Activated T-cell treated with anti-CD3 and anti-CD28 coated beads, Interleukin-2, amount 50 U/mL, for 48 hours (primary cell): ENCODE measurements at regions not wholly inside any gene's neighbourhood (a gene's known extent, or its start where the extent isn't known, plus 50 kb on each side); places are given as distances from the start of the nearest gene placed in this dataset.

Experiments
- DNase-seq, 2 experiments: peaks; one replicate each; pipeline ENCODE4 v3.0.0-alpha.2; 2020

DNA sequence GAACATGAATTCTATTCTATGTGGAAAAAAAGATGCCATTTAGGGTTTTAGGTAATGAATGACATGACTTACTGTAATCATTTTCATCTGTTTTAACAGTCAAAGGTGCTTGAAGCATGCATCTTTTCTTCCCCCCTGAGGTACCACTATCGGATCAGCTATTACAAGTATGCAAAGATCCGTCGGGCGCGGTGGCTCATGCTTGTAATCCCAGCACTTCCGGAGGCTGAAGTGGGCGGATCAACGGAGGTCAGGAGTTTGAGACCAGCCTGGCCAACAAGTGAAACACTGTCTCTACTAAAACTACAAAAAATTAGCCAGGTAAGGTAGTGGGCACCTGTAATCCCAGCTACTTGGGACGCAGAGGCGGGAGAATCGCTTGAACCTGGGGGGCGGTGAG is 241.3 kb downstream of the ARAP2 start:
- no peak for DNase-seq

DNA sequence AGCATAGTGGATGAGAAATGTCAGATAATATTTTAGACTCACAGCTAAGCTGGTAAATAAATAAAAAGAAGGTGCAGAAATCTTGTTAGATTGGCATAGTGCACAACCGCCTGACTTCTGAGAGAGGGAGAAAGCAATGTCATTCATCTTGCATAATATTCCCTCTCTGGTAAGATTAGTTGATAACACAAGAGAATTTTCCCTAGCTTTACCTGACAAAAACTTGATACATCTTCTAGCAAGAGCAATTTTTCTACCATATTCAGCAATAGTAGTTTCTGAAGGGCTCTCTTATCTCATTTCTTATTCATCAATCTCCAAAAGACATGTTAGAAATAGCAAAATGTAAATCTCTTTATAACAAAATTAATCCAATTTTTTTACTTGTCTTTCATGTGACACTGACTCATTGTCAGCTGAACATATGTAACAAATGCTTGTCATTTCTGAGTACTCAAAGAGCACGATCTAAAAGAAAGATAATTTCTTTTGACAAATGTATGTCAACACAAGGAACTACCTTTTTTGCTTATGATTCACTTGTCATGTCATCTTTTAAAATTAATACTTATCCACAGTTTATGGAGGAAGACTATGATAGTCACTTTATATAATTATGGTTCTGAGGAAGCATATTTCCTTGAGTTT is 240.0 kb downstream of the ARAP2 start:
- DNase-seq = no peak

DNA sequence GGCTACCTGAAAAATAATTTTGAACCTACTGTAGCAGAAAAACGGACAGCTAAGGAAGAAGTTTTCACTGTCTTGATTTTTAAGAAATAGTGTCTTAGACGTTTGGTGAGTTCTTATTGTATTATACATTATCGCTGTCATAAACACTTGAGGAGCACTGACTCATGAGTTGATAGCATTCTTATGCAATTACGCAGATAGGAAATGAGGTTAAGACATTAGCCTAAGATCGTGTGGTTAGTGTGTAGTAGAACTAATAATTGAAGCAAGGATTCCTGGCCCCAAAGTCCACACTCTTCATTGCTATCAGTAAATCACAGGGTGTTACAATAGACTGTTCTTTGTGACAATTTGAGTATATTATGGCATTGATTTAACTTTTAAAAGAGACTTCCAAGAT is 238.1 kb downstream of the ARAP2 start:
- no peak for DNase-seq

DNA sequence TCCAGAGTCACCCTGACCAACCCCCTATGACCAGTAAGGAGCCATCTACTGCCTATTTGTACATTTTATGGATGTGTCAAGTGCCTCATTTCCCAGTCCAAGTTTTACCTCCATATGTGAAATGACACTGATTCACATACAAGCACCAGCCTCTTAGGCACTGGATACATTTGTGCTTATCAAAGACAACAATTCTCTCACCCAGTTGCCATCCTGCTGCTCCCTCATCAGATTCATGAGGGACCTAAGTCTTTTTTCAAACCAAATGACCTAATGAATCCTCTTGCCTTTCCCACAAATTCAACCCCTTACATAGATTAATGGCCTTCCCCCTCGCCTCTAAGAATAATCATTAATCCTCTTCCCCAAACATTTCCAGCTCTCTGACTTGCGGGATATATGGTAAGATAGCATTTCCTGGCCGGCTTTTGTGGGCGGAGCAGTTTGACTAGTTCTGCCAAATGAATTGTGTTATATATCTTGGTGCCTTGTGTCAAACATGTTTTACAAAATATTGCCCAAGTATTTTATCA is 233.9 kb downstream of the ARAP2 start:
- DNase-seq = no peak

DNA sequence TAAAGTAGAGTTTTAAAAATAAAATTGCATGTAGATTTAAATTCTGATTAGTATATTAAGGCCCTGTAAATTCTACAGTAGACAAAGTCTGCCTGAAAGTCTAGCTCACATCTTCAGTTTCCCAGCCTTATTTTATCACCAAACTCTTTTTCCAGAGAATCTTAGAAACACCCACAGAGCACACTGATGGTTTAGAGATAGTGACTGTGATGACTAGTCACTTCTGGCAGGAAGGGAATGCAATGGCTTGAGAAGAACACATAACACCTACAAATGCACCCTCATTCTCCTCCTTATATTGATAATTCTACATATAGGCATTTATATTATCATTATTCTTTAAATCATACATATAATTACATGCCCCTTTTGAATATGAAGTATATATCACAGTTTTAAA is 232.9 kb downstream of the ARAP2 start:
- DNase-seq = no peak

DNA sequence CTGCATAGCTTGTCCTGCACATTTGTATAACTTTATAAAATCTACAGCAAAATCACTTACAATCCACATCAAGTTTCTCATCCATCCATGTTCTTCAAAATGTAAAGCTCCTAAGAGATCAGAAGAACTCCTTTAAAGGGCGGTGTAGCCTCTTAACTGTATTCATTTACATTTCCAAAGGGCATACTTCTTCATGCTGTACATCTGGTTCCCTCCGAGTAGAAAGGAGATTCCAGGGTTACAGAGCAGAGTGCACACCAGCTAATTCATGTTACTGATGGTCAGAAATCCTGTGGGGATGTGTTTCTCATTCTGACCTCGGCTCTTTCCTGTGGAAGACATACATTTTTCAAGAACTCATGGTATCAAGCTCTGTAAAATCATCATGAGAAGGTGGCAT is 231.8 kb downstream of the ARAP2 start:
- no peak for DNase-seq

DNA sequence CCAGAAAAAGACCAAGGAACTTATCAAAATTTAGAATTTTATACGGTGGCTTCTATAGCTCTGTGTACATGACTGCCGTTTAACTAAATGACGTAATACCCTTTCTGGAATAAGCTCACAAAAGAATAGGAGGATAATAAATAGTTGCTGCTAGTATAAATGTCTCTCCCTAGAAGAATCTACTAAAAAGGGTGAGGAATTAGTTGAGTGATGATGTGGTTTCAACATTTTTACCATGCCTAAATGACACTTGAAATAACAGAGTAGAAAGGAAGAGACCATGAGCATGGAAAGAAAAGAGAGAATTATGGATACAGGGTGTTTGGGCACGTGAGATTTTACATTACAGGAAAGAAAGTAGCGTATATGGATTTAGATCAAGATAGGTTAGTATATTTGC is 231.1 kb downstream of the ARAP2 start:
- no peak for DNase-seq
